ENCODE measurements at regions not wholly inside any gene's neighbourhood (a gene's known extent, or its start where the extent isn't known, plus 50 kb on each side); places are given as distances from the start of the nearest gene placed in this dataset.

GRCh38 chr22:46062232-46062615 is 85.3 kb upstream of the WNT7B start:
- TF ChIP-seq GLIS3 (CRISPR knock-in tag; IDR thresholded peaks at IDR 0.05) = no peak
- TF ChIP-seq PATZ1 (CRISPR knock-in tag; IDR thresholded peaks at IDR 0.05; ENCODE audit: borderline replicate concordance) = no peak
- no peak for TF ChIP-seq ESRRG (CRISPR knock-in tag; IDR thresholded peaks at IDR 0.05)
- no peak for TF ChIP-seq POU6F1 (CRISPR knock-in tag; IDR thresholded peaks at IDR 0.05; ENCODE audit: borderline replicate concordance, low read depth)
- no peak for TF ChIP-seq RARB (CRISPR knock-in tag; IDR thresholded peaks at IDR 0.05)
- TF ChIP-seq ZNF70 (CRISPR knock-in tag; IDR thresholded peaks at IDR 0.05) = no peak
- no peak for TF ChIP-seq ZFP30 (CRISPR knock-in tag; IDR thresholded peaks at IDR 0.05)
- no peak for TF ChIP-seq ZFP3 (CRISPR knock-in tag; IDR thresholded peaks at IDR 0.05)
- no peak for TF ChIP-seq ZC3H10 (CRISPR knock-in tag; IDR thresholded peaks at IDR 0.05)
- no peak for ATAC-seq

GRCh38 chr22:46062971-46063631 is 86.1 kb upstream of the WNT7B start:
- ATAC-seq = no peak
- no peak for TF ChIP-seq ZFP3 (CRISPR knock-in tag; IDR thresholded peaks at IDR 0.05)
- TF ChIP-seq GLIS3 (CRISPR knock-in tag; IDR thresholded peaks at IDR 0.05) = no peak
- no peak for TF ChIP-seq ESRRG (CRISPR knock-in tag; IDR thresholded peaks at IDR 0.05)

GRCh38 chr22:46063846-46064227 is 86.5 kb upstream of the PPARA start:
- no peak; the same call in 2 of the 3 replicates for ATAC-seq
- TF ChIP-seq PATZ1 (CRISPR knock-in tag; IDR thresholded peaks at IDR 0.05; ENCODE audit: borderline replicate concordance) = no peak

GRCh38 chr22:46064228-46064965 is 85.9 kb upstream of the PPARA start:
- ATAC-seq = peak; percentile 42
- no peak for TF ChIP-seq POU6F1 (CRISPR knock-in tag; IDR thresholded peaks at IDR 0.05; ENCODE audit: borderline replicate concordance, low read depth)
- TF ChIP-seq ZFP30 (CRISPR knock-in tag; IDR thresholded peaks at IDR 0.05) = no peak
- no peak for TF ChIP-seq BACH2 (CRISPR knock-in tag; IDR thresholded peaks at IDR 0.05; ENCODE audit: borderline replicate concordance)
- TF ChIP-seq PATZ1 (CRISPR knock-in tag; IDR thresholded peaks at IDR 0.05; ENCODE audit: borderline replicate concordance) = no peak
- TF ChIP-seq PPARA (CRISPR knock-in tag; IDR thresholded peaks at IDR 0.05; ENCODE audit: borderline replicate concordance) = no peak

GRCh38 chr22:46064966-46065666 is 85.2 kb upstream of the PPARA start:
- ATAC-seq = no peak
- TF ChIP-seq PPARA (CRISPR knock-in tag; IDR thresholded peaks at IDR 0.05; ENCODE audit: borderline replicate concordance) = no peak
- TF ChIP-seq ARNTL (CRISPR knock-in tag; IDR thresholded peaks at IDR 0.05; ENCODE audit: borderline replicate concordance, low read depth) = no peak
- no peak for TF ChIP-seq ZNF8 (CRISPR knock-in tag; IDR thresholded peaks at IDR 0.05)
- TF ChIP-seq PATZ1 (CRISPR knock-in tag; IDR thresholded peaks at IDR 0.05; ENCODE audit: borderline replicate concordance) = no peak
- no peak for TF ChIP-seq POU6F1 (CRISPR knock-in tag; IDR thresholded peaks at IDR 0.05; ENCODE audit: borderline replicate concordance, low read depth)
